DND-41 (cell line): ENCODE measurements at regions not wholly inside any gene's neighbourhood (a gene's known extent, or its start where the extent isn't known, plus 50 kb on each side); places are given as distances from the start of the nearest gene placed in this dataset.

Experiments used
- ATAC-seq: fragments of 200-7000 bp; cut with Tn5 transposase; 3 replicates; pipeline ENCODE4 v1.9.1; 2021; ENCODE audit warnings: low read depth; ENCODE audit not compliant: insufficient read depth
- DNase-seq: peaks from one replicate; pipeline ENCODE4 v3.0.0-alpha.2; 2020
- H2AFZ ChIP-seq: 2 replicates; pipeline ENCODE4 v1.6.0; 2012; ENCODE audit warnings: low read depth, low read length
- H3K27ac ChIP-seq: 2 replicates; pipeline ENCODE4 v1.5.1; 2012; ENCODE audit warnings: low read length, inconsistent platforms
- H3K27me3 ChIP-seq: fragments of 200-600 bp; sonication (generic); 2 replicates; pipeline ENCODE4 v1.6.0; 2012; ENCODE audit warnings: low read length, mild to moderate bottlenecking, inconsistent platforms; ENCODE audit not compliant: insufficient read depth, poor library complexity
- H3K36me3 ChIP-seq: 2 replicates; pipeline ENCODE4 v1.5.1; 2012; ENCODE audit warnings: low read length, inconsistent platforms; ENCODE audit not compliant: insufficient read depth
- H3K4me1 ChIP-seq: 2 replicates; pipeline ENCODE4 v1.5.1; 2012; ENCODE audit warnings: mild to moderate bottlenecking, low read length; ENCODE audit not compliant: insufficient read depth
- H3K4me2 ChIP-seq: 2 replicates; pipeline ENCODE4 v1.6.0; 2012; ENCODE audit warnings: mild to moderate bottlenecking, moderate library complexity, low read length, inconsistent platforms; ENCODE audit not compliant: insufficient read depth
- H3K4me3 ChIP-seq, 2 experiments: fragments of 200-600 bp in 1 of 2; shearing (Covaris generic) in 1 of 2; 2 replicates each; pipeline ENCODE4 v1.5.1; 2012 to 2016; ENCODE audit warnings: inconsistent platforms in 2 of 2, low read length in 2 of 2, mild to moderate bottlenecking in 2 of 2, low read depth in 1 of 2, moderate library complexity in 1 of 2
- H3K79me2 ChIP-seq: 2 replicates; pipeline ENCODE4 v1.6.0; 2012; ENCODE audit warnings: low read length, inconsistent platforms; ENCODE audit not compliant: insufficient read depth
- H3K9ac ChIP-seq: 2 replicates; pipeline ENCODE4 v1.6.0; 2012; ENCODE audit warnings: low read depth, mild to moderate bottlenecking, inconsistent platforms, low read length, moderate library complexity
- H3K9me3 ChIP-seq: 2 replicates; pipeline ENCODE4 v1.5.1; 2012; ENCODE audit warnings: low read length, moderate library complexity, mild to moderate bottlenecking, inconsistent platforms; ENCODE audit not compliant: insufficient read depth, severe bottlenecking
- H4K20me1 ChIP-seq: 2 replicates; pipeline ENCODE4 v1.6.0; 2012; ENCODE audit warnings: low read length; ENCODE audit not compliant: insufficient read depth
- EZH2 ChIP-seq: IDR thresholded peaks from 3 replicates; pipeline ENCODE4 v1.6.1; 2012; ENCODE audit warnings: borderline replicate concordance, low read depth, mild to moderate bottlenecking, moderate library complexity, low read length, inconsistent platforms; ENCODE audit not compliant: severe bottlenecking
- TF ChIP-seq, protein P1 (sequence below): IDR thresholded peaks from 2 replicates; pipeline ENCODE4 v1.5.1; 2012; ENCODE audit warnings: borderline replicate concordance, low read length, moderate library complexity, mild to moderate bottlenecking; ENCODE audit not compliant: poor library complexity, severe bottlenecking; ENCODE audit errors: extremely low read depth

DNA sequence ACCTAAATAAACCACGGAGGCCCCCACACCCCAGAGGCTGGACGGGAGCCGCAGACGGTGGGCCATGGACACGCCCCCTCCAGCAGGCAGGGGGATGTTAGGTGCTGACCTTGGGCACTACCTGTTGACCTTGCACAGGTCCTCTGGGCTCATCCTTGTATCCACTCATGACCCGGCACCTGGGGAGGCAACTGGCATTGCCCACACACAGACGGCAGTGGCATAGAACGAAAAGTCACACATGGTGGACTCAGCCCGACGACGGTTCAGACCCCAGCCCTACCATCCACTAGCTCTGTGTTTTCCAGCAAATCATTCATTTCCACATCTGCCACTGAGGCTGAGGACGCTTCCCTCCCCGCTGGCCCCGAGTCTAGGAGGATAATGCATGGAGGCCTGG, 247.7 kb upstream of the PPP2R2D start:
- DNase-seq: no peak
- no peak for ATAC-seq
- TF ChIP-seq, protein P1, sequence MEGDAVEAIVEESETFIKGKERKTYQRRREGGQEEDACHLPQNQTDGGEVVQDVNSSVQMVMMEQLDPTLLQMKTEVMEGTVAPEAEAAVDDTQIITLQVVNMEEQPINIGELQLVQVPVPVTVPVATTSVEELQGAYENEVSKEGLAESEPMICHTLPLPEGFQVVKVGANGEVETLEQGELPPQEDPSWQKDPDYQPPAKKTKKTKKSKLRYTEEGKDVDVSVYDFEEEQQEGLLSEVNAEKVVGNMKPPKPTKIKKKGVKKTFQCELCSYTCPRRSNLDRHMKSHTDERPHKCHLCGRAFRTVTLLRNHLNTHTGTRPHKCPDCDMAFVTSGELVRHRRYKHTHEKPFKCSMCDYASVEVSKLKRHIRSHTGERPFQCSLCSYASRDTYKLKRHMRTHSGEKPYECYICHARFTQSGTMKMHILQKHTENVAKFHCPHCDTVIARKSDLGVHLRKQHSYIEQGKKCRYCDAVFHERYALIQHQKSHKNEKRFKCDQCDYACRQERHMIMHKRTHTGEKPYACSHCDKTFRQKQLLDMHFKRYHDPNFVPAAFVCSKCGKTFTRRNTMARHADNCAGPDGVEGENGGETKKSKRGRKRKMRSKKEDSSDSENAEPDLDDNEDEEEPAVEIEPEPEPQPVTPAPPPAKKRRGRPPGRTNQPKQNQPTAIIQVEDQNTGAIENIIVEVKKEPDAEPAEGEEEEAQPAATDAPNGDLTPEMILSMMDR: no peak
- no peak for TF ChIP-seq EZH2
- Histone ChIP-seq H3K4me1 (no peaks in the 10 kb centered on the region), H2AFZ (no peak overlapping the region), H3K27me3 (no peaks in the 10 kb centered on the region), H3K4me3 (no peak overlapping the region), H4K20me1 (no peaks in the 10 kb centered on the region), H3K9me3 (no peaks in the 10 kb centered on the region), H3K36me3 (no peaks in the 10 kb centered on the region), H3K79me2 (no peaks in the 10 kb centered on the region), H3K4me2 (no peak overlapping the region), H3K9ac (no peak overlapping the region), H3K27ac (no peak overlapping the region)

- ATAC-seq: no peak
- Histone ChIP-seq H3K27ac (no peak overlapping the region), H3K36me3 (no peaks in the 10 kb centered on the region)
These were observed 247.0 kb upstream of the PPP2R2D start for GRCh38 chr10:131653554-131654470.

GRCh38 chr10:131654471-131655087, 246.2 kb upstream of the PPP2R2D start:
- Histone ChIP-seq H3K27me3 (no peaks in the 10 kb centered on the region), H3K4me3 (no peak overlapping the region), H3K27ac (no peak overlapping the region), H3K4me1 (no peaks in the 10 kb centered on the region), H2AFZ (no peak overlapping the region), H3K79me2 (no peaks in the 10 kb centered on the region), H3K4me2 (no peak overlapping the region), H3K9me3 (no peaks in the 10 kb centered on the region), H3K36me3 (no peaks in the 10 kb centered on the region), H4K20me1 (no peaks in the 10 kb centered on the region), H3K9ac (no peak overlapping the region)
- ATAC-seq (no peak), DNase-seq (no peak)
- TF ChIP-seq, protein P1: no peak
- TF ChIP-seq EZH2: no peak

More at GRCh38 chr10:131653554-131654470, 247.0 kb upstream of the PPP2R2D start:
- no peaks in the 10 kb centered on the region for H3K4me1 ChIP-seq
- H4K20me1 ChIP-seq: no peaks in the 10 kb centered on the region
- H3K79me2 ChIP-seq: no peaks in the 10 kb centered on the region
- H2AFZ ChIP-seq: no peak overlapping the region
- TF ChIP-seq, protein P1: no peak
- no peak for TF ChIP-seq EZH2
- no peaks in the 10 kb centered on the region for H3K27me3 ChIP-seq
- H3K4me2 ChIP-seq: no peak overlapping the region
- DNase-seq: no peak
- no peaks in the 10 kb centered on the region for H3K9me3 ChIP-seq
- no peak overlapping the region for H3K4me3 ChIP-seq
- H3K9ac ChIP-seq: no peak overlapping the region
